Lower leg skin (tissue), 3 donors: ENCODE measurements at regions not wholly inside any gene's neighbourhood (a gene's known extent, or its start where the extent isn't known, plus 50 kb on each side); places are given as distances from the start of the nearest gene placed in this dataset.

ENCODE experiments used
- CTCF ChIP-seq, 3 donors: fragments of 450-650 bp; IDR thresholded peaks; one replicate each; pipeline ENCODE4 v1.5.1; 2016; ENCODE audit warnings: antibody characterized with exemption in 3 of 3, mild to moderate bottlenecking in 3 of 3, moderate library complexity in 2 of 3
- POLR2A ChIP-seq, 2 donors: fragments of 450-650 bp; IDR thresholded peaks; one replicate each; pipeline ENCODE4 v1.6.1; 2016 to 2017; ENCODE audit warnings: antibody characterized with exemption in 2 of 2, mild to moderate bottlenecking in 1 of 2, moderate library complexity in 1 of 2

DNA sequence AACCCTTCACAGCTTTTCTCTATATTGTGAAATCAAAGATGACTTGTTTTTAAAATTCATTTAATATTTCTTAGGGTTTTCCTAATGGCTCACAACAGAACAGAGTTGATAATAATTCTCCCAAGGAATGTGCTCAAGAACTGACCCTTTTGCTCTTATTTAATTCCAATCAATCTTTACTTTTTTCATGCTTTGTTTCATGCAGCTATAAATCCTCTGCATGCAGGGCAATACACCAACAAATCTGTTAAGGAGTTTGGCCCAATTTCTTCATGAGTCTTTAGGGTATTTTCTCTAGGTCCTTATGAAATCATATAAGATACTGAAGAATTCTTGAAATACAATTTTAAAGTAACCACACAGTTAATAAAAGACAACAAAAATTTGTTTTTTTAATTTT lies 264.2 kb downstream of the SLC6A15 start:
- TF ChIP-seq CTCF (IDR thresholded peaks at IDR 0.05) (no peak), POLR2A (IDR thresholded peaks at IDR 0.05) (no peak)
